Osteocyte (in vitro differentiated cells): ENCODE measurements at regions not wholly inside any gene's neighbourhood (a gene's known extent, or its start where the extent isn't known, plus 50 kb on each side); places are given as distances from the start of the nearest gene placed in this dataset.

Experiments used
- DNase-seq: peaks from one replicate; pipeline ENCODE4 v3.0.0; 2021; ENCODE audit warnings: mixed read lengths; ENCODE audit not compliant: unreplicated experiment; ENCODE audit errors: extremely low spot score
- H3K27ac Mint-ChIP-seq: one replicate; pipeline ENCODE4 v1.8.0; 2021; ENCODE audit warnings: mild to moderate bottlenecking, mixed read lengths; ENCODE audit not compliant: unreplicated experiment
- H3K27me3 Mint-ChIP-seq: one replicate; pipeline ENCODE4 v1.8.0; 2021; ENCODE audit warnings: mixed read lengths; ENCODE audit not compliant: unreplicated experiment
- H3K36me3 Mint-ChIP-seq: one replicate; pipeline ENCODE4 v1.8.0; 2021; ENCODE audit warnings: mixed read lengths; ENCODE audit not compliant: unreplicated experiment
- H3K4me1 Mint-ChIP-seq: one replicate; pipeline ENCODE4 v1.8.0; 2021; ENCODE audit warnings: mixed read lengths; ENCODE audit not compliant: unreplicated experiment
- H3K4me3 Mint-ChIP-seq: one replicate; pipeline ENCODE4 v1.8.0; 2021; ENCODE audit warnings: mild to moderate bottlenecking, moderate library complexity, mixed read lengths; ENCODE audit not compliant: unreplicated experiment
- H3K9me3 Mint-ChIP-seq: one replicate; pipeline ENCODE4 v1.8.0; 2021; ENCODE audit warnings: mixed read lengths; ENCODE audit not compliant: unreplicated experiment
- TF ChIP-seq, protein P1 (sequence below): fragments of 200-600 bp; sonication (generic); IDR thresholded peaks from 2 replicates; pipeline ENCODE4 v1.5.0; 2021; ENCODE audit warnings: antibody characterized with exemption, mild to moderate bottlenecking, moderate library complexity

GRCh38 chr1:242856289-242856688 lies 331.8 kb upstream of the PLD5 start:
- TF ChIP-seq, protein P1, sequence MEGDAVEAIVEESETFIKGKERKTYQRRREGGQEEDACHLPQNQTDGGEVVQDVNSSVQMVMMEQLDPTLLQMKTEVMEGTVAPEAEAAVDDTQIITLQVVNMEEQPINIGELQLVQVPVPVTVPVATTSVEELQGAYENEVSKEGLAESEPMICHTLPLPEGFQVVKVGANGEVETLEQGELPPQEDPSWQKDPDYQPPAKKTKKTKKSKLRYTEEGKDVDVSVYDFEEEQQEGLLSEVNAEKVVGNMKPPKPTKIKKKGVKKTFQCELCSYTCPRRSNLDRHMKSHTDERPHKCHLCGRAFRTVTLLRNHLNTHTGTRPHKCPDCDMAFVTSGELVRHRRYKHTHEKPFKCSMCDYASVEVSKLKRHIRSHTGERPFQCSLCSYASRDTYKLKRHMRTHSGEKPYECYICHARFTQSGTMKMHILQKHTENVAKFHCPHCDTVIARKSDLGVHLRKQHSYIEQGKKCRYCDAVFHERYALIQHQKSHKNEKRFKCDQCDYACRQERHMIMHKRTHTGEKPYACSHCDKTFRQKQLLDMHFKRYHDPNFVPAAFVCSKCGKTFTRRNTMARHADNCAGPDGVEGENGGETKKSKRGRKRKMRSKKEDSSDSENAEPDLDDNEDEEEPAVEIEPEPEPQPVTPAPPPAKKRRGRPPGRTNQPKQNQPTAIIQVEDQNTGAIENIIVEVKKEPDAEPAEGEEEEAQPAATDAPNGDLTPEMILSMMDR, result no peak
- Mint-ChIP-seq H3K27me3 (no peaks in the 10 kb centered on the region), H3K4me3 (no peak overlapping the region), H3K9me3 (peaks cover 15% of the 10 kb centered on the region), H3K36me3 (no peaks in the 10 kb centered on the region), H3K4me1 (no peaks in the 10 kb centered on the region), H3K27ac (no peak overlapping the region)
- DNase-seq, result no peak

- Mint-ChIP-seq H3K9me3 (peaks cover 20% of the 10 kb centered on the region), H3K27me3 (no peaks in the 10 kb centered on the region), H3K36me3 (no peaks in the 10 kb centered on the region), H3K27ac (no peak overlapping the region), H3K4me3 (no peak overlapping the region), H3K4me1 (no peaks in the 10 kb centered on the region)
- DNase-seq, result no peak
- TF ChIP-seq, protein P1, result no peak
Observed at GRCh38 chr1:242854466-242854865, 330.0 kb upstream of the PLD5 start.

- Mint-ChIP-seq H3K4me1 (no peaks in the 10 kb centered on the region), H3K36me3 (no peaks in the 10 kb centered on the region), H3K4me3 (no peak overlapping the region), H3K27ac (no peak overlapping the region), H3K27me3 (no peaks in the 10 kb centered on the region), H3K9me3 (peaks cover 49% of the 10 kb centered on the region)
- TF ChIP-seq, protein P1, result no peak
- DNase-seq, result no peak
Observed at GRCh38 chr1:242847390-242847993, 323.0 kb upstream of the PLD5 start.

- DNase-seq, result no peak
- no peaks in the 10 kb centered on the region for H3K27me3 Mint-ChIP-seq
Observed at GRCh38 chr1:242842094-242842493, 317.6 kb upstream of the PLD5 start.

GRCh38 chr1:242839101-242839500 lies 314.6 kb upstream of the PLD5 start:
- Mint-ChIP-seq H3K9me3 (peaks cover 21% of the 10 kb centered on the region), H3K36me3 (no peaks in the 10 kb centered on the region), H3K4me1 (no peaks in the 10 kb centered on the region), H3K4me3 (no peak overlapping the region), H3K27ac (no peak overlapping the region), H3K27me3 (no peaks in the 10 kb centered on the region)
- TF ChIP-seq, protein P1, result no peak
- DNase-seq, result no peak

More at GRCh38 chr1:242842094-242842493, 317.6 kb upstream of the PLD5 start:
- peaks cover 43% of the 10 kb centered on the region for H3K9me3 Mint-ChIP-seq
- no peaks in the 10 kb centered on the region for H3K36me3 Mint-ChIP-seq
- TF ChIP-seq, protein P1, result no peak
- H3K27ac Mint-ChIP-seq, result no peak overlapping the region
- H3K4me1 Mint-ChIP-seq, result no peaks in the 10 kb centered on the region
- H3K4me3 Mint-ChIP-seq, result no peak overlapping the region
